DOHH2 (cell line): ENCODE measurements at regions not wholly inside any gene's neighbourhood (a gene's known extent, or its start where the extent isn't known, plus 50 kb on each side); places are given as distances from the start of the nearest gene placed in this dataset.

ENCODE experiments used
- H3F3A ChIP-seq: fragments of 200-600 bp; sonication (generic), shearing (Covaris generic); 2 replicates; pipeline ENCODE4 v1.6.0; 2016; ENCODE audit warnings: antibody characterized with exemption, mild to moderate bottlenecking; ENCODE audit not compliant: control insufficient read depth, insufficient read depth
- H3K27ac ChIP-seq: fragments of 200-600 bp; sonication (generic); 2 replicates; pipeline ENCODE4 v1.5.1; 2014; ENCODE audit warnings: low read depth, mild to moderate bottlenecking, low read length, moderate library complexity
- H3K27me3 ChIP-seq: fragments of 200-600 bp; sonication (generic); 2 replicates; pipeline ENCODE4 v1.6.1; 2014; ENCODE audit warnings: mild to moderate bottlenecking, low read length, mixed read lengths; ENCODE audit not compliant: control insufficient read depth
- H3K36me3 ChIP-seq: fragments of 200-600 bp; sonication (generic); 2 replicates; pipeline ENCODE4 v1.6.1; 2014; ENCODE audit warnings: mild to moderate bottlenecking, low read length, moderate library complexity, mixed read lengths; ENCODE audit not compliant: control insufficient read depth
- H3K4me1 ChIP-seq: fragments of 200-600 bp; sonication (generic); 2 replicates; pipeline ENCODE4 v1.6.1; 2014; ENCODE audit warnings: mild to moderate bottlenecking, low read length, mixed read lengths; ENCODE audit not compliant: control insufficient read depth
- H3K4me2 ChIP-seq: fragments of 200-600 bp; sonication (generic); 2 replicates; pipeline ENCODE4 v1.6.0; 2014; ENCODE audit warnings: mild to moderate bottlenecking, low read length, moderate library complexity
- H3K4me3 ChIP-seq: fragments of 200-600 bp; sonication (generic); 2 replicates; pipeline ENCODE4 v1.5.1; 2014; ENCODE audit warnings: mild to moderate bottlenecking, low read length, mixed read lengths
- H3K79me2 ChIP-seq: fragments of 200-600 bp; sonication (generic); 2 replicates; pipeline ENCODE4 v1.6.1; 2014; ENCODE audit warnings: mild to moderate bottlenecking, low read length, mixed read lengths; ENCODE audit not compliant: control insufficient read depth
- H3K9me2 ChIP-seq: fragments of 200-600 bp; sonication (generic); replicated peaks from 2 replicates; pipeline ENCODE4 v1.6.1; 2014; ENCODE audit warnings: mild to moderate bottlenecking, low read length, mixed read lengths; ENCODE audit not compliant: control insufficient read depth
- H3K9me3 ChIP-seq: fragments of 200-600 bp; sonication (generic); 2 replicates; pipeline ENCODE4 v1.6.1; 2014; ENCODE audit warnings: antibody characterized with exemption, low read length, mixed read lengths; ENCODE audit not compliant: control insufficient read depth, insufficient read depth
- H4K20me1 ChIP-seq: fragments of 200-600 bp; sonication (generic); 2 replicates; pipeline ENCODE4 v1.6.0; 2014; ENCODE audit warnings: low read depth, mild to moderate bottlenecking, antibody characterized with exemption, low read length, moderate library complexity; ENCODE audit not compliant: control insufficient read depth, insufficient read depth
- EZH2phosphoT487 ChIP-seq: fragments of 200-600 bp; sonication (generic); IDR thresholded peaks from 2 replicates; pipeline ENCODE4 v1.6.1; 2017; ENCODE audit warnings: borderline replicate concordance, mild to moderate bottlenecking, antibody characterized with exemption, low read length, moderate library complexity, mixed read lengths
- TF ChIP-seq, protein P1 (sequence below): fragments of 200-600 bp; sonication (generic); IDR thresholded peaks from one replicate; pipeline ENCODE4 v1.5.1; 2014; ENCODE audit warnings: antibody characterized with exemption, mild to moderate bottlenecking, low read depth, low read length; ENCODE audit not compliant: poor library complexity, severe bottlenecking

DNA sequence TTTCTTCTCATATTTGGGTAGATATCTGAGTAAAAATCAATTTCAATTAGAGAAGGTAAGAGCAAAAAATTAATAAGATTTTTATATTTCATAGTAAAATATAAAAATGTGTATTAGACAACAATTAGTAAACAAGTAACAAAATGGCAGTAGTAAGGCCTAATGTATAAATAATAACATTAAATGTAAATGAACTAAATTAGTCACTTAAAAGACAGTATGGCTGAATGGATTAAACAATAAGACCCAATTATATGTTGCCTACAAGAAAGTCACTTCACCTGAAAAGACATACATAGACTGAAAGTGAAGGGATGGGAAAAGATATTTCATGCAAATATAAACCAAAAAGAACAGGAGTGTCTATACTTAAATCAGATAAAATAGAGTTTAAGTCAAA is 147.6 kb downstream of the TRMT11 start:
- H3K4me3 ChIP-seq: no peak overlapping the region
- no peaks in the 10 kb centered on the region for H3K79me2 ChIP-seq
- H3K4me2 ChIP-seq: no peak overlapping the region
- H3K36me3 ChIP-seq: no peaks in the 10 kb centered on the region
- no peaks in the 10 kb centered on the region for H3K9me2 ChIP-seq
- no peaks in the 10 kb centered on the region for H3K27me3 ChIP-seq
- no peaks in the 10 kb centered on the region for H3F3A ChIP-seq
- H3K27ac ChIP-seq: no peak overlapping the region
- no peaks in the 10 kb centered on the region for H3K9me3 ChIP-seq
- no peaks in the 10 kb centered on the region for H4K20me1 ChIP-seq
- no peak for TF ChIP-seq EZH2phosphoT487
- TF ChIP-seq, protein P1, sequence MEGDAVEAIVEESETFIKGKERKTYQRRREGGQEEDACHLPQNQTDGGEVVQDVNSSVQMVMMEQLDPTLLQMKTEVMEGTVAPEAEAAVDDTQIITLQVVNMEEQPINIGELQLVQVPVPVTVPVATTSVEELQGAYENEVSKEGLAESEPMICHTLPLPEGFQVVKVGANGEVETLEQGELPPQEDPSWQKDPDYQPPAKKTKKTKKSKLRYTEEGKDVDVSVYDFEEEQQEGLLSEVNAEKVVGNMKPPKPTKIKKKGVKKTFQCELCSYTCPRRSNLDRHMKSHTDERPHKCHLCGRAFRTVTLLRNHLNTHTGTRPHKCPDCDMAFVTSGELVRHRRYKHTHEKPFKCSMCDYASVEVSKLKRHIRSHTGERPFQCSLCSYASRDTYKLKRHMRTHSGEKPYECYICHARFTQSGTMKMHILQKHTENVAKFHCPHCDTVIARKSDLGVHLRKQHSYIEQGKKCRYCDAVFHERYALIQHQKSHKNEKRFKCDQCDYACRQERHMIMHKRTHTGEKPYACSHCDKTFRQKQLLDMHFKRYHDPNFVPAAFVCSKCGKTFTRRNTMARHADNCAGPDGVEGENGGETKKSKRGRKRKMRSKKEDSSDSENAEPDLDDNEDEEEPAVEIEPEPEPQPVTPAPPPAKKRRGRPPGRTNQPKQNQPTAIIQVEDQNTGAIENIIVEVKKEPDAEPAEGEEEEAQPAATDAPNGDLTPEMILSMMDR: no peak
- H3K4me1 ChIP-seq: no peaks in the 10 kb centered on the region

DNA sequence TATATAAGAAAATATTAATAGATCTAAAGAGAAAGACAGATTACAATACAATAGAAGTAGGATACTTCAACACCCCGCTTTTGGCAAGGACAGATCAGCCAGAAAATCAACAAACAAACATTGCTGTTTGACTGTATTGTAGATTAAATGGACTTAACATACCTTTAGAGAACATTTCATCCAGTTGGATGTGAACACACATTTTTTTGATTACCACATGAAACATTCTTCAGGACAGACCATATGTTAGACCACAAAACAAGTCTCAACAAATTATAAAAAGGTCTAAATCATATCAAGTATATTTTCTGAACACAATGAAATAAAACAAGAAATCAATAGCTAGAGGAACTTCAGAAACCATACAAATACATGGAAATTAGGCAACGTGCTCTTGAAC is 148.2 kb downstream of the TRMT11 start:
- no peaks in the 10 kb centered on the region for H4K20me1 ChIP-seq
- no peaks in the 10 kb centered on the region for H3K27me3 ChIP-seq
- H3K36me3 ChIP-seq: no peaks in the 10 kb centered on the region
- no peak overlapping the region for H3K27ac ChIP-seq
- no peaks in the 10 kb centered on the region for H3K9me3 ChIP-seq
- H3F3A ChIP-seq: no peaks in the 10 kb centered on the region
- no peak overlapping the region for H3K4me2 ChIP-seq
- H3K9me2 ChIP-seq: no peaks in the 10 kb centered on the region
- no peak overlapping the region for H3K4me3 ChIP-seq
- no peaks in the 10 kb centered on the region for H3K79me2 ChIP-seq
- H3K4me1 ChIP-seq: no peaks in the 10 kb centered on the region
- TF ChIP-seq EZH2phosphoT487: no peak
- TF ChIP-seq, protein P1: no peak

DNA sequence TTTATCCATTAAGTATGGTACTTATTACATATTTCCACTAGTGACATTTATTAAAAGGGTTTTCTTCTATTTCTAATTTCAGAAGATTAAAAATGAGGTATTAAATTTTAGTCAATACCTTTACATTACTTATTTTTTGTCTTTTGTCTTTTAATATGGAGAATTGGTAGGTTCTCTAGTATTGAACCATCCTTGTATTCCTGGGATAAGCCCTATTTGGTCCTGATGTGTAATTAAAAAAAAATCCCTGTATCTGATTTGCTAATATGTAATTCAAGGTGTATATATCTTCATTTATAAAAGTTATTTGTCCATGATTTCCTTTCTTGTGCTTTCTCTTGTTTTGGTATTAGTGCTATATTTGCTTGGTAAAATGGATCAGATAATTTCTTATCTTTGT is 153.7 kb downstream of the TRMT11 start:
- H3K9me2 ChIP-seq: no peaks in the 10 kb centered on the region
- no peak for TF ChIP-seq EZH2phosphoT487
- TF ChIP-seq, protein P1: no peak

More for the DNA sequence above, 153.7 kb downstream of the TRMT11 start:
- H4K20me1 ChIP-seq: no peaks in the 10 kb centered on the region
- H3F3A ChIP-seq: no peaks in the 10 kb centered on the region
- H3K4me2 ChIP-seq: no peak overlapping the region
- no peaks in the 10 kb centered on the region for H3K4me1 ChIP-seq
- no peaks in the 10 kb centered on the region for H3K79me2 ChIP-seq
- H3K36me3 ChIP-seq: no peaks in the 10 kb centered on the region
- no peak overlapping the region for H3K27ac ChIP-seq
- no peak overlapping the region for H3K4me3 ChIP-seq
- no peaks in the 10 kb centered on the region for H3K9me3 ChIP-seq
- no peaks in the 10 kb centered on the region for H3K27me3 ChIP-seq
